Heart right ventricle (tissue), 16 donors: ENCODE measurements at regions not wholly inside any gene's neighbourhood (a gene's known extent, or its start where the extent isn't known, plus 50 kb on each side); places are given as distances from the start of the nearest gene placed in this dataset.
"Not testable (repeated sequence)": the region's sequence is repeated elsewhere in the genome, so short reads cannot be mapped to it uniquely, and the experiment has no call there.

Experiments used
- ATAC-seq, 8 donors: fragments of 200-7000 bp; cut with Tn5 transposase; one replicate each; pipeline ENCODE4 v1.9.1; 2020; ENCODE audit warnings: mild to moderate bottlenecking in 8 of 8, moderate library complexity in 8 of 8, moderate number of reproducible peaks in 1 of 8
- DNase-seq, 2 donors: peaks; one replicate each; pipeline ENCODE4 v3.0.0-alpha.2; 2020
- H3K27ac ChIP-seq, 10 donors: fragments of 200-600 bp; sonication (generic) in 2 of 10; one replicate each; pipeline versions ENCODE4 v1.5.0 to v1.8.0; 2020 to 2022; ENCODE audit warnings: mild to moderate bottlenecking in 3 of 10
- H3K27me3 ChIP-seq, 7 donors: fragments of 200-600 bp; one replicate each; pipeline ENCODE4 v1.8.0; 2021 to 2022; ENCODE audit warnings: mild to moderate bottlenecking in 2 of 7
- H3K36me3 ChIP-seq, 9 donors: fragments of 200-600 bp; sonication (generic) in 1 of 9; one replicate each; pipeline versions ENCODE4 v1.5.0 to v1.8.0; 2020 to 2022; ENCODE audit warnings: mild to moderate bottlenecking in 2 of 9
- H3K4me1 ChIP-seq, 9 donors: fragments of 200-600 bp; sonication (generic) in 1 of 9; one replicate each; pipeline versions ENCODE4 v1.5.0 to v1.8.0; 2020 to 2022; ENCODE audit warnings: mild to moderate bottlenecking in 4 of 9
- H3K4me3 ChIP-seq, 10 donors: fragments of 200-600 bp; sonication (generic) in 2 of 10; one replicate each; pipeline versions ENCODE4 v1.5.0 to v1.8.0; 2020 to 2022; ENCODE audit warnings: mild to moderate bottlenecking in 7 of 10, moderate library complexity in 2 of 10
- H3K9me3 ChIP-seq, 11 donors: fragments of 200-600 bp in 10 of 11; sonication (generic) in 2 of 11; one replicate each; pipeline versions ENCODE4 v1.5.0 to v1.8.0; 2013 to 2022; ENCODE audit warnings: mild to moderate bottlenecking in 2 of 11, control low read depth in 1 of 11, moderate library complexity in 1 of 11
- WGBS, 2 donors: extraction: QIAGEN DNeasy Blood & Tissue Kit; methylation state at CpG; one replicate each; pipeline ENCODE4 v1.1.7; 2013; ENCODE audit warnings: inconsistent platforms in 1 of 2; 5-methylcytosine and 5-hydroxymethylcytosine counted together
- intact Hi-C, 10 donors: fragments of 100-400 bp; cut with DNase I; formaldehyde crosslinking; loops; one replicate each; pipeline versions ENCODE4 v1.11.1 to v1.14.2; 2022
- TF ChIP-seq, protein P1 (sequence below), 9 donors: fragments of 200-600 bp; sonication (generic) in 2 of 9; IDR thresholded peaks; one replicate each; pipeline versions ENCODE4 v1.5.0 to v1.8.0; 2021 to 2022; ENCODE audit warnings: antibody characterized with exemption in 9 of 9, mild to moderate bottlenecking in 5 of 9, moderate library complexity in 1 of 9
- donor health status: Arrhythmogenic right ventricular cardiomyopathy.
- donor health status: ischemic (EF 13 %, LVEDD 7.1; RV severe dilation, severe dysfunction).
- donor health status: healthy with polysubstance abuse.
- donor health status: DM: no; HTN: yes; CAD: no.
- donor health status: DM: no; HTN: no; CAD: no.
- donor health status: ischemic (EF 25% LVEDD 6.9; RV normal size, moderate dysfunction).
- donor health status: ischemic (EF 25% LVEDD 5.7; RV mildly dilated, moderate dysfunction).
- donor health status: healthy.
- donor health status: DM: yes; HTN: yes; CAD: no.
- donor health status: Ischemic cardiomyopathy.
- donor health status: ischemic (EF 35%, LVEDD 5.7; RV mildly dilated, moderate dysfunction).
- donor health status: nonischemic (EF 11% LVEDD 7.7; RV severe dilation, severe dysfunction).
- donor health status: DM: yes; HTN: yes; CAD: no.
- donor health status: PGD.
- donor health status: ischemic (EF 29% LVEDD 5.4; RV normal size, mild dysfunction).
- donor health status: nonischemic (EF 23%, LVEDD 6.1; RV moderate dilation, normal function).

- intact Hi-C loops = no loop called here
- Histone ChIP-seq H3K36me3 (no peaks in the 10 kb centered on the region), H3K9me3 (peaks cover 0 to 6% (median 0%) of the 10 kb centered on the region in 11 donors), H3K27ac (no peak overlapping the region), H3K27me3 (no peaks in the 10 kb centered on the region), H3K4me3 (no peak overlapping the region), H3K4me1 (no peaks in the 10 kb centered on the region)
- 80 to 90% methylated on average over 3 of the region's 3 CpGs for WGBS, 2 donors
- ATAC-seq (no peak), DNase-seq (no peak)
- TF ChIP-seq, protein P1, sequence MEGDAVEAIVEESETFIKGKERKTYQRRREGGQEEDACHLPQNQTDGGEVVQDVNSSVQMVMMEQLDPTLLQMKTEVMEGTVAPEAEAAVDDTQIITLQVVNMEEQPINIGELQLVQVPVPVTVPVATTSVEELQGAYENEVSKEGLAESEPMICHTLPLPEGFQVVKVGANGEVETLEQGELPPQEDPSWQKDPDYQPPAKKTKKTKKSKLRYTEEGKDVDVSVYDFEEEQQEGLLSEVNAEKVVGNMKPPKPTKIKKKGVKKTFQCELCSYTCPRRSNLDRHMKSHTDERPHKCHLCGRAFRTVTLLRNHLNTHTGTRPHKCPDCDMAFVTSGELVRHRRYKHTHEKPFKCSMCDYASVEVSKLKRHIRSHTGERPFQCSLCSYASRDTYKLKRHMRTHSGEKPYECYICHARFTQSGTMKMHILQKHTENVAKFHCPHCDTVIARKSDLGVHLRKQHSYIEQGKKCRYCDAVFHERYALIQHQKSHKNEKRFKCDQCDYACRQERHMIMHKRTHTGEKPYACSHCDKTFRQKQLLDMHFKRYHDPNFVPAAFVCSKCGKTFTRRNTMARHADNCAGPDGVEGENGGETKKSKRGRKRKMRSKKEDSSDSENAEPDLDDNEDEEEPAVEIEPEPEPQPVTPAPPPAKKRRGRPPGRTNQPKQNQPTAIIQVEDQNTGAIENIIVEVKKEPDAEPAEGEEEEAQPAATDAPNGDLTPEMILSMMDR (IDR thresholded peaks at IDR 0.05) = no peak
Measured at GRCh38 chr1:196002906-196003305, 605.3 kb downstream of the KCNT2 start.

GRCh38 chr1:196002296-196002695 is 605.9 kb downstream of the KCNT2 start:
- H3K27ac ChIP-seq, H3K36me3 ChIP-seq, DNase-seq, H3K27me3 ChIP-seq, intact Hi-C loops, H3K9me3 ChIP-seq, H3K4me3 ChIP-seq, ATAC-seq, H3K4me1 ChIP-seq: not testable (repeated sequence)
- 80 to 89% methylated on average over 4 of the region's 4 CpGs for WGBS, 2 donors

DNA sequence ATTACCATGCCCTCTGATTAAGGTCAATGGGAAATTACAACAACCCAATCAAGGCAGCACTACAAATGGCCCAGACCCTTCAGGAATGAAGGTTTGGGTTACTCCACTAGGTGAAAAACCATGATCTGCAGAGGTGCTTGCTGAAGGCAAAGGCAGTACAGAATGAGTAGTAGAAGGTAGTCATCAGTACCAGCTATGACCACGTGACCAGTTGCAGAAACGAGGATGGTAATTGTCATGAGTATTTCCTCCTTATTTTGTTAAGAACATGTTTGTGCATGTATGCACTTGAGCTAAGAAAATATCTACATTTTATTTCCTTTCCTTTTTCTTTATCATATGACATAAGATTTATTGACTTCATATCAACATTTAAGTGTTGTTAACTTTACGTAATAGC is 607.1 kb downstream of the KCNT2 start:
- TF ChIP-seq, protein P1 (IDR thresholded peaks at IDR 0.05) = no peak
- DNase-seq = no peak
- Histone ChIP-seq H3K4me3 (no peak overlapping the region), H3K9me3 (peaks cover 0 to 6% (median 0%) of the 10 kb centered on the region in 11 donors), H3K27me3 (no peaks in the 10 kb centered on the region), H3K4me1 (no peaks in the 10 kb centered on the region), H3K27ac (no peak overlapping the region), H3K36me3 (no peaks in the 10 kb centered on the region)
- 72 to 94% methylated on average over 3 of the region's 3 CpGs for WGBS, 2 donors
- intact Hi-C loops = no loop called here
- ATAC-seq = no peak

- H3K36me3 ChIP-seq = no peaks in the 10 kb centered on the region
- peaks cover 0 to 6% (median 0%) of the 10 kb centered on the region in 11 donors for H3K9me3 ChIP-seq
- DNase-seq (no peak), ATAC-seq (no peak)
- no peaks in the 10 kb centered on the region for H3K27me3 ChIP-seq
- H3K4me1 ChIP-seq = no peaks in the 10 kb centered on the region
- intact Hi-C loops = no loop called here
- WGBS, 2 donors = 90 to 94% methylated on average over 2 of the region's 2 CpGs
- H3K4me3 ChIP-seq = no peak overlapping the region
- TF ChIP-seq, protein P1 (IDR thresholded peaks at IDR 0.05) = no peak
- H3K27ac ChIP-seq = no peak overlapping the region
Measured at GRCh38 chr1:195999022-195999421, 609.2 kb downstream of the KCNT2 start.

DNA sequence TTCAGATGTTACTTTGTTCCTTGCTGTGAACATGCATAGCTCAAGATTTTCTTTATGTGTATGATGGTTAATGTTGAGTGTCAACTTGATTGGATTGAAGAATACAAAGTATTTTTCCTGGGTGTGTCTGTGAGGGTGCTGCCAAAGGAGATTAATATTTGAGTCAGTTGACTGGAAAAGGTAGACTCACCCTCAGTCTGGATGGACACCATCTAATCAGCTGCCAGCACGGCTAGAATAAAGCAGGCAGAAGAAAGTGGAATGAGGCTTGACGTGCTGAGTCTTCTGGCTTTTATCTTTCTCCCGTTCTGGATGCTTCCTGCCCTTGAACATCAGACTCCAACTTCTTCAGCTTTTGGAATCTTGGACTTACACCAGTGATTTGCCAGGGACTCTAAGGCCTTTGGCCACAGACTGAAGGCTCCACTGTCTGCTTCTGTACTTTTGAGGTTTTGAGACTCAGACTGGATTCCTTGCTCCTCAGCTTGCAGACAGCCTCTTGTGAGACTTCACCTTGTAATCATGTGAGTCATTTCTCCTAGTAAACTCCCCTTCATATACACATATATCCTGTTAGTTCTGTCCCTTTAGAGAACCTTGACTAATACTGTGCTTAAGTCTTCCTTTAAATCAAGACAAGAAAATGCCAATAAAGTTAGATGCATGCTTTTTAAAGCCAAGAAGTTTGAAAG is 626.6 kb downstream of the KCNT2 start:
- ATAC-seq = no peak
- intact Hi-C loops = no loop called here
- 35 to 36% methylated on average over 3 of the region's 3 CpGs for WGBS, 2 donors
- Histone ChIP-seq H3K27ac (no peak overlapping the region), H3K4me1 (no peaks in the 10 kb centered on the region), H3K4me3 (no peak overlapping the region), H3K9me3 (no peaks in the 10 kb centered on the region), H3K36me3 (no peaks in the 10 kb centered on the region), H3K27me3 (no peaks in the 10 kb centered on the region)
- DNase-seq = no peak
- TF ChIP-seq, protein P1 (IDR thresholded peaks at IDR 0.05) = no peak
